Psoas muscle (tissue), 7 donors: ENCODE measurements at regions not wholly inside any gene's neighbourhood (a gene's known extent, or its start where the extent isn't known, plus 50 kb on each side); places are given as distances from the start of the nearest gene placed in this dataset.

Experiments
- ATAC-seq, 4 donors: fragments of 200-7000 bp; cut with Tn5 transposase; one replicate each; pipeline ENCODE4 v1.9.1; 2020; ENCODE audit warnings: moderate library complexity in 3 of 4, mild to moderate bottlenecking in 2 of 4
- DNase-seq, 2 donors: peaks; one replicate each; pipeline ENCODE4 v3.0.0-alpha.2; 2020
- H3K27ac ChIP-seq: fragments of 200-600 bp; one replicate; pipeline ENCODE4 v1.8.0; 2022
- H3K27me3 ChIP-seq, 3 donors: fragments of 200-600 bp in 1 of 3; one replicate each; pipeline versions ENCODE4 v1.6.1 to v1.8.0; 2013 to 2022; ENCODE audit warnings: low read length in 2 of 3, mild to moderate bottlenecking in 2 of 3, moderate library complexity in 1 of 3; ENCODE audit not compliant: insufficient read depth in 3 of 3
- H3K36me3 ChIP-seq, 2 donors: fragments of 200-600 bp in 1 of 2; one replicate each; pipeline versions ENCODE4 v1.6.1 to v1.8.0; 2013 to 2022; ENCODE audit warnings: low read depth in 1 of 2, mild to moderate bottlenecking in 1 of 2, moderate library complexity in 1 of 2; ENCODE audit not compliant: insufficient read depth in 1 of 2
- H3K4me1 ChIP-seq: fragments of 200-600 bp; one replicate; pipeline ENCODE4 v1.8.0; 2022
- H3K4me3 ChIP-seq: fragments of 200-600 bp; one replicate; pipeline ENCODE4 v1.8.0; 2022; ENCODE audit warnings: mild to moderate bottlenecking
- H3K9me3 ChIP-seq: fragments of 200-600 bp; one replicate; pipeline ENCODE4 v1.8.0; 2022
- WGBS, 3 donors: extraction: QIAGEN DNeasy Blood & Tissue Kit; methylation state at CpG; one replicate each; pipeline versions ENCODE4 v1.1.6 to v1.1.7; 2013; 5-methylcytosine and 5-hydroxymethylcytosine counted together
- intact Hi-C, 2 donors: fragments of 100-400 bp; cut with DNase I; formaldehyde crosslinking; loops; one replicate each; pipeline versions ENCODE4 v1.11.0 to v1.14.2; 2022
- TF ChIP-seq, protein P1 (sequence below): fragments of 200-600 bp; IDR thresholded peaks from one replicate; pipeline ENCODE4 v1.8.0; 2022; ENCODE audit warnings: antibody characterized with exemption
- donor health status: healthy with polysubstance abuse.
- donor health status: DM: no; HTN: no; CAD: no; lungs with moderate emphysema.
- donor health status: Bipolar disorder and iron deficiency.
- donor health status: healthy.
- donor health status: DM: yes; HTN: yes; CAD: no.
- donor health status: DM: no; HTN: no; CAD: no.
- donor health status: DM: yes; HTN: yes; CAD: no.

DNA sequence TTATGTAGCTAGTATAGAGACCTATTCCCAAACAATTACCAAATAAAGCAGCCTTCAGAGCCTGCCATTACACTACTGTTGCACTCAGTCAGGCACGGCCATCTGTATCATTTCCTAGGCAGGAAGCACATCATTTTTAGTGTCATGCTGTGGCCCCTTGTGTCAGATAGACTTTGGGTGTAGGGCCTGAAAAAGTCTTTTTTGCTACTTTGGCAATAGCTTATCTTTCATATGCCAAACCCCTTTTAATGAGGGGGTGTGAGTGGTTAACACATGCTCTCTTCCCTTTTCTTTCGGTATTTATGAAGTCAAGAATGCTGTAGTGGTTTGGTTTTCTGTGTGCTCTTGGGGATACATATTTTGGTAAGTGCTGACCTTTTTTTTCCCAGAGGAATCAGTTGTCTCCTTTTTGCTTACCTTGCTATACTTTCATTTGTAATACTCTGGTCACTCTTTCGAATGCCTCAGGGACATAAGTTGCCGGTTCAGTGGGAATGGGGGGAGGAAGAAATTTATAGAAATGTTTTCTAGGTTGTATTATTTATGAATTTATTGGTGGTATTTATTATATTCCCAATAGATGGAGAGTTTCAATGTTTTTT, 209.8 kb downstream of the CSNK1G3 start:
- WGBS, 3 donors, result 75 to 85% (median 80%) methylated on average over 4 of the region's 4 CpGs
- ATAC-seq (no peak), DNase-seq (no peak)
- Histone ChIP-seq H3K36me3 (no peaks in the 10 kb centered on the region), H3K27ac (no peak overlapping the region), H3K27me3 (no peaks in the 10 kb centered on the region), H3K4me1 (no peaks in the 10 kb centered on the region), H3K4me3 (no peak overlapping the region), H3K9me3 (no peaks in the 10 kb centered on the region)
- TF ChIP-seq, protein P1, sequence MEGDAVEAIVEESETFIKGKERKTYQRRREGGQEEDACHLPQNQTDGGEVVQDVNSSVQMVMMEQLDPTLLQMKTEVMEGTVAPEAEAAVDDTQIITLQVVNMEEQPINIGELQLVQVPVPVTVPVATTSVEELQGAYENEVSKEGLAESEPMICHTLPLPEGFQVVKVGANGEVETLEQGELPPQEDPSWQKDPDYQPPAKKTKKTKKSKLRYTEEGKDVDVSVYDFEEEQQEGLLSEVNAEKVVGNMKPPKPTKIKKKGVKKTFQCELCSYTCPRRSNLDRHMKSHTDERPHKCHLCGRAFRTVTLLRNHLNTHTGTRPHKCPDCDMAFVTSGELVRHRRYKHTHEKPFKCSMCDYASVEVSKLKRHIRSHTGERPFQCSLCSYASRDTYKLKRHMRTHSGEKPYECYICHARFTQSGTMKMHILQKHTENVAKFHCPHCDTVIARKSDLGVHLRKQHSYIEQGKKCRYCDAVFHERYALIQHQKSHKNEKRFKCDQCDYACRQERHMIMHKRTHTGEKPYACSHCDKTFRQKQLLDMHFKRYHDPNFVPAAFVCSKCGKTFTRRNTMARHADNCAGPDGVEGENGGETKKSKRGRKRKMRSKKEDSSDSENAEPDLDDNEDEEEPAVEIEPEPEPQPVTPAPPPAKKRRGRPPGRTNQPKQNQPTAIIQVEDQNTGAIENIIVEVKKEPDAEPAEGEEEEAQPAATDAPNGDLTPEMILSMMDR, result no peak
- intact Hi-C loops, result no loop called here

DNA sequence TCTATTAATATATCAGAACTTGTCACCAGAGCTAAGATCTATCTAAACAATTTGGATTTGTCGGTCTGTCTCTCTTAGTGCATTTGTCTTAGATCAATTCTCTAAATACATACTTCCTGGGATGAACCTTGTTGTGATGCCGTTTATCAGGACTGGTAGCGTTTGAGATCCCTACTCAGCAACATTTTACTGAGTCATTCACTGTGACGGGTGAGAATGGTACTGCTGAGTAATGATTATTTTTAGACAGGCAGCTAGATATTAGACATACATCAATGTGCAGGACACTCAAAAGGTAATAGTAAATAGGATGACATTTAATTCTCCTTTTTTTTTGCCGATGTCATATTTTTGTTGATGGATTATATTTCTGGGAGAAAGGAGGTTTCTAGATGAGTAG, 209.0 kb downstream of the CSNK1G3 start:
- TF ChIP-seq, protein P1, result no peak
- Histone ChIP-seq H3K36me3 (no peaks in the 10 kb centered on the region), H3K27ac (no peak overlapping the region), H3K9me3 (no peaks in the 10 kb centered on the region), H3K4me3 (no peak overlapping the region), H3K4me1 (no peaks in the 10 kb centered on the region), H3K27me3 (no peaks in the 10 kb centered on the region)
- 68 to 82% (median 80%) methylated on average over 5 of the region's 5 CpGs for WGBS, 3 donors
- intact Hi-C loops, result no loop called here
- ATAC-seq (peak; percentile 54 to 74 (median 66)), DNase-seq (no peak)

DNA sequence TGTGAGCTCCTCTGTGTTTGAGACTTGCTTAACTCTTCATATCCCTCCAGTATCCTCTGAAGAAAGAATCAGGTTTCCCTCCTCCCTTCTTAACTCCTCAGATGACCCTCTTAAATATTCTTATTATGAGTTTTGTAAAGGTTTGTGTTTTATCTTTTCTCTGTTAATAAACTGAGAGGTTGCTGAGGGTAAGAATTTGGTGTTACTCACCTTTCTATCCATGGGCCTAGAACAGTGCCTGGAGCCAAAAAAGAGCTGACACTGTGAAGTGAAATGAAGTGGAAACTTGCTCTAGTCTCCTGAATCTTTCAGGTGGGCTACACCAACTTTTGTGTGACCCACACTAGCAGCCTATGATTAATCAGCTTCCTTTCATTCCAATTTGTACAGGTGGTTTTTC, 208.4 kb downstream of the CSNK1G3 start:
- Histone ChIP-seq H3K36me3 (no peaks in the 10 kb centered on the region), H3K9me3 (no peaks in the 10 kb centered on the region), H3K4me3 (no peak overlapping the region), H3K27ac (no peak overlapping the region), H3K4me1 (no peaks in the 10 kb centered on the region), H3K27me3 (no peaks in the 10 kb centered on the region)
- intact Hi-C loops, result no loop called here
- TF ChIP-seq, protein P1, result no peak
- no peak for DNase-seq
- ATAC-seq, result no peak

DNA sequence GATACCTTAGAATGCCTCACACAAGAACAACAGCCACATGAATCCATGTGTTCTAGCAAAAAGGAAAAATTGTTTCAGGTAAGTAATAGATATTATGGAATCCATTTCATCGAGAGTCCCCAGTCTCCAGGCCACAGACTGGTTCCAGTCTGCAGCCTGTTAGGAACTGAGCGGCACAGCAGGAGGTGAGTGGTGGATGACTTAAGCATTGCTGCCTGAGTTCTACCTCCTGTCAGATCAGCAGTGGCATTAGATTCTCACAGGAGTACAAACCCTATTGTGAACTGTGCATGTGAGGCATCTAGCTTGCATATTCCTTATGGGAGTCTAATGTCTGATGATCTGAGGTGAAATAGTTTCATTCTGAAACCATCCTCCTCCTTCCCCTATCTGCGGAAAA, 207.0 kb downstream of the CSNK1G3 start:
- Histone ChIP-seq H3K36me3 (no peaks in the 10 kb centered on the region), H3K9me3 (no peaks in the 10 kb centered on the region), H3K4me1 (no peaks in the 10 kb centered on the region), H3K27ac (no peak overlapping the region), H3K4me3 (no peak overlapping the region), H3K27me3 (no peaks in the 10 kb centered on the region)
- DNase-seq (no peak), ATAC-seq (no peak)
- TF ChIP-seq, protein P1, result no peak
- intact Hi-C loops, result no loop called here
- WGBS, 3 donors, result 86 to 97% (median 89%) methylated on average over 3 of the region's 3 CpGs

DNA sequence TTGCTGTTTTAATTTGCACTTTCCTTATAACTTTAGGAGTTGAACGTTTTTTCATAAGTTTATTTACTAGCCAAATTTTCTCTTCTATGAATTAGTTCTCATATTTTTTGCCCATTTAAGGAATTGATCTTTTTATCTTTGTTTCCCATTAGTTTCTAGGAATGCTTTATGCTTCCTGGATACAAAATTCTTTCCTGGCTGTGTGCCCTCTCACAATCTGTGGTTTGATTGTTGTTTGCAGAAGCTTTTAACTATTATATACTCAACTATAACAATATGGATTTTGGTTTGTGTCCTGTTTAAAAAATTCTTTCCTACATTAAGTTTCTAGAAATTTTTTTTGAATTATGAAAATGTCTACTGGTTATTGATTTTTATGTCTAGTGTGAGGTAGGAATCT, 206.3 kb downstream of the CSNK1G3 start:
- no peak for ATAC-seq
- Histone ChIP-seq H3K36me3 (no peaks in the 10 kb centered on the region), H3K4me3 (no peak overlapping the region), H3K27me3 (no peaks in the 10 kb centered on the region), H3K4me1 (no peaks in the 10 kb centered on the region), H3K27ac (no peak overlapping the region), H3K9me3 (no peaks in the 10 kb centered on the region)
- TF ChIP-seq, protein P1, result no peak
- intact Hi-C loops, result no loop called here
- 36 to 45% (median 43%) methylated on average over 1 of the region's 1 CpG for WGBS, 3 donors
- DNase-seq, result no peak
